ENCODE measurements at regions not wholly inside any gene's neighbourhood (a gene's known extent, or its start where the extent isn't known, plus 50 kb on each side); places are given as distances from the start of the nearest gene placed in this dataset.

GRCh38 chr11:92457250-92457649 is 232.6 kb downstream of the FAT3 start:
- Histone ChIP-seq H2AFZ (ENCODE audit: low read depth, low read length) (no peak overlapping the region), H3K9me1 (ENCODE audit: control insufficient read depth, insufficient read depth, low read length) (no peaks in the 10 kb centered on the region), H3K36me3 (ENCODE audit: control insufficient read depth, insufficient read depth, low read length) (no peaks in the 10 kb centered on the region), H3K9me3 (replicated peaks; ENCODE audit: control insufficient read depth, insufficient read depth, low read depth, low read length) (no peaks in the 10 kb centered on the region), H3K9ac (ENCODE audit: insufficient read depth in 1 of 2, low read depth in 2 of 2, low read length in 2 of 2) (no peak overlapping the region), H4K20me1 (replicated peaks; ENCODE audit: control insufficient read depth, insufficient read depth, low read length) (no peaks in the 10 kb centered on the region), H3K4me1 (replicated peaks in 1 of 2; ENCODE audit: control insufficient read depth in 2 of 2, insufficient read depth in 2 of 2, low read length in 2 of 2) (no peaks in the 10 kb centered on the region), H3K4me3 (no peak overlapping the region), H3K27ac (ENCODE audit: extremely low read depth, low read depth, low read length) (no peak overlapping the region), H3K4me2 (ENCODE audit: insufficient read depth, low read length) (no peak overlapping the region), H3K79me2 (ENCODE audit: control insufficient read depth, insufficient read depth, low read length) (no peaks in the 10 kb centered on the region), H3K27me3 (ENCODE audit: control insufficient read depth in 2 of 2, insufficient read depth in 2 of 2, low read length in 2 of 2) (no peaks in the 10 kb centered on the region)
- DNase-seq (ENCODE audit: extremely low read depth in 1 of 4, low spot score in 3 of 4) (no peak), FAIRE-seq (no peak), ATAC-seq (no peak)
- POLR2A ChIA-PET, result no interaction called here
- intact Hi-C loops (cut with micrococcal nuclease), result no loop called here
- TF ChIP-seq NR0B1 (IDR thresholded peaks at IDR 0.05; ENCODE audit: partially characterized antibody) (no peak), ZEB2 (IDR thresholded peaks at IDR 0.05) (no peak), XRCC5 (IDR thresholded peaks at IDR 0.05; ENCODE audit: low read depth, low read length) (no peak), ZNF324 (CRISPR knock-in tag; IDR thresholded peaks at IDR 0.05) (no peak), DACH1 (IDR thresholded peaks at IDR 0.05; ENCODE audit: partially characterized antibody) (no peak), PHF8 (IDR thresholded peaks at IDR 0.05; ENCODE audit: borderline replicate concordance, low read length) (no peak), ID3 (CRISPR knock-in tag; IDR thresholded peaks at IDR 0.05) (no peak), ID3 (tag; IDR thresholded peaks at IDR 0.05) (no peak), TEAD1 (CRISPR knock-in tag; IDR thresholded peaks at IDR 0.05) (no peak), SAFB (IDR thresholded peaks at IDR 0.05; ENCODE audit: borderline replicate concordance, low read depth, low read length) (no peak), ZNF280A (IDR thresholded peaks at IDR 0.05; ENCODE audit: low read depth, partially characterized antibody) (no peak), RFX1 (IDR thresholded peaks at IDR 0.05) (no peak), ZNF644 (tag; IDR thresholded peaks at IDR 0.05; ENCODE audit: low read depth) (no peak), POLR3G (IDR thresholded peaks at IDR 0.05; ENCODE audit: extremely low read depth, insufficient read length, insufficient replicate concordance) (no peak)
- in situ Hi-C loops (cut with MboI), result no loop called here
- no TSS peak for BruUV-seq (replicated peaks)
- CTCF ChIA-PET (ENCODE audit: low intra/inter-chr PET ratio), result no interaction called here
- 0% methylated on average over 1 of the region's 1 CpG for WGBS (ENCODE audit: insufficient coverage, low coverage, missing lambda C conversion rate)

Data from K562 (cell line).